ENCODE measurements at regions not wholly inside any gene's neighbourhood (a gene's known extent, or its start where the extent isn't known, plus 50 kb on each side); places are given as distances from the start of the nearest gene placed in this dataset.
A peak's percentile ranks its signal among the peaks of the same experiment; 100 is the strongest.

DNA sequence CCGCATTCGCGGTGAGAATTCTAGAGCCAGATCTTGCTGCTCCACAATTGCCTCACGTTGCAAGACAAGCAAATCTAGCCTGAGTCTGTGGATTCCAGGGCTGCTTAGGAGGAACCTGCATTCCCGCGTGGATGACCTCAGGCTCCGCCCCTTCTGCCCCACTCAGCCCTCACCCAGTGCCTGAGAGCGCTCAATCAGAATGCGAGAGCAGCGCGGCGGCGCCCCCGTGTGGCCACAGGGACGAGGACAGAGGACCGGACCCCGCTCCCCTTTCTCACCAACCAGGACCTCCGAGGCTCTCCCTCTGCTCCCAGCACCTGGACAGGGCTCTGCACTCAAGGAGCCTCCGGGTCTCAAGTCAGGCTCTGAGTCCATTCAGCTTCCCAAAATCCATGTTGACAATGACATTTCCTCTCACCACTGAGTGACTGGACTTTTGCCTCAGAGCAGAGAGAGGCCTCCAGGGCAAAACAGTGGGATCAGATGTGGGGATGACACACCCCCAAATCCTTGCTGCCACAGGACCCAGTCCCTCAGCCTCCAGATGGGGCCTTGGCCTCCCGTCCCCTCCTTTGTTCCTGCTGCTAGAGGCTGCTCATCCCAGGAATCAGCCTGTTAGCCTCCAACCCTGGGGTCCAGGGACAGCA is 52.0 kb downstream of the RPP21 start:
- H3K4me2 ChIP-seq (ENCODE audit: low read depth, low read length): peak overlapping the region; percentile 22; the same call in 1 of the 2 replicates
- no peak overlapping the region for H3K27ac ChIP-seq (ENCODE audit: low read length)
- no peaks in the 10 kb centered on the region for H3K36me3 ChIP-seq (replicated peaks; ENCODE audit: insufficient read depth, low read length)
- H3K4me3 ChIP-seq (ENCODE audit: low read length): no peak overlapping the region
- no peaks in the 10 kb centered on the region for H3K79me2 ChIP-seq (ENCODE audit: low read length)
- no peaks in the 10 kb centered on the region for H4K20me1 ChIP-seq (ENCODE audit: insufficient read depth, low read length)
- peak; percentile 70 for DNase-seq
- no peak overlapping the region for H3K9ac ChIP-seq (ENCODE audit: low read length)
- no peak for TF ChIP-seq EZH2phosphoT487 (IDR thresholded peaks at IDR 0.05; ENCODE audit: low read length)
- TF ChIP-seq EZH2 (optimal IDR thresholded peaks at IDR 0.05; ENCODE audit: low read depth, low read length): no peak
- TF ChIP-seq, protein P1, sequence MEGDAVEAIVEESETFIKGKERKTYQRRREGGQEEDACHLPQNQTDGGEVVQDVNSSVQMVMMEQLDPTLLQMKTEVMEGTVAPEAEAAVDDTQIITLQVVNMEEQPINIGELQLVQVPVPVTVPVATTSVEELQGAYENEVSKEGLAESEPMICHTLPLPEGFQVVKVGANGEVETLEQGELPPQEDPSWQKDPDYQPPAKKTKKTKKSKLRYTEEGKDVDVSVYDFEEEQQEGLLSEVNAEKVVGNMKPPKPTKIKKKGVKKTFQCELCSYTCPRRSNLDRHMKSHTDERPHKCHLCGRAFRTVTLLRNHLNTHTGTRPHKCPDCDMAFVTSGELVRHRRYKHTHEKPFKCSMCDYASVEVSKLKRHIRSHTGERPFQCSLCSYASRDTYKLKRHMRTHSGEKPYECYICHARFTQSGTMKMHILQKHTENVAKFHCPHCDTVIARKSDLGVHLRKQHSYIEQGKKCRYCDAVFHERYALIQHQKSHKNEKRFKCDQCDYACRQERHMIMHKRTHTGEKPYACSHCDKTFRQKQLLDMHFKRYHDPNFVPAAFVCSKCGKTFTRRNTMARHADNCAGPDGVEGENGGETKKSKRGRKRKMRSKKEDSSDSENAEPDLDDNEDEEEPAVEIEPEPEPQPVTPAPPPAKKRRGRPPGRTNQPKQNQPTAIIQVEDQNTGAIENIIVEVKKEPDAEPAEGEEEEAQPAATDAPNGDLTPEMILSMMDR (IDR thresholded peaks at IDR 0.05; ENCODE audit: low read length): peak; percentile 92
- H2AFZ ChIP-seq (ENCODE audit: low read length): no peak overlapping the region
- H3K9me2 ChIP-seq (replicated peaks; ENCODE audit: insufficient read depth, low read length): no peaks in the 10 kb centered on the region
- H3K4me1 ChIP-seq (ENCODE audit: low read length): no peaks in the 10 kb centered on the region
- 0 out of 2 replicates have a peak, but pooled peaks cover 18% of the 10 kb centered on the region for H3K27me3 ChIP-seq (replicated peaks; ENCODE audit: insufficient read depth, low read length)
- no peaks in the 10 kb centered on the region for H3F3A ChIP-seq (ENCODE audit: insufficient read depth, low read length)
- no peaks in the 10 kb centered on the region for H3K9me3 ChIP-seq (replicated peaks; ENCODE audit: insufficient read depth, low read length)

DNA sequence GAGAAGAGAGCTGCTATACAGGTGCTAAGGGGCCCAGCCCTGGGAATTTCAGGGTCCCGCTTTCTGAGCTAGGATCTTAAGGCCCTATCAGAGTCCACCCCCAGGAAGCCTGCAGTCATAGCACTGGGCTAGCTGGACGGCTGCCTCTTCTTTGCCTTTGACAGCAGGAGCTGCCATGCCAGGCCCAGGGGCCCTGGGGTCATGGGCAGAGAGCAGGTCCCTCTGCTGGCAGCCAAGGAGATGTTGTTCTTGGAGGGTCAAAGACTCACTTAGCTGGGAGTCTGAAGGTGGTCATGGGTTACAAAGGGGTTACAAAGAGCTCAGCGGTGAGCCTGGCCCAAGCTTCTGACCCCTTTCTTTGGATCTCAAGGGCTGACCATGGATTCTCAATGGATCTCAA is 52.7 kb downstream of the RPP21 start:
- Histone ChIP-seq H3K27me3 (replicated peaks; ENCODE audit: insufficient read depth, low read length) (0 out of 2 replicates have a peak, but pooled peaks cover 20% of the 10 kb centered on the region), H3K27ac (ENCODE audit: low read length) (no peak overlapping the region), H3K4me1 (ENCODE audit: low read length) (no peaks in the 10 kb centered on the region), H3K4me2 (ENCODE audit: low read depth, low read length) (no peak overlapping the region), H2AFZ (ENCODE audit: low read length) (no peak overlapping the region), H3K9me3 (replicated peaks; ENCODE audit: insufficient read depth, low read length) (no peaks in the 10 kb centered on the region), H3F3A (ENCODE audit: insufficient read depth, low read length) (no peaks in the 10 kb centered on the region), H3K9me2 (replicated peaks; ENCODE audit: insufficient read depth, low read length) (no peaks in the 10 kb centered on the region), H4K20me1 (ENCODE audit: insufficient read depth, low read length) (no peaks in the 10 kb centered on the region), H3K36me3 (replicated peaks; ENCODE audit: insufficient read depth, low read length) (no peaks in the 10 kb centered on the region), H3K79me2 (ENCODE audit: low read length) (no peaks in the 10 kb centered on the region), H3K4me3 (ENCODE audit: low read length) (no peak overlapping the region), H3K9ac (ENCODE audit: low read length) (no peak overlapping the region)
- DNase-seq: no peak
- TF ChIP-seq EZH2phosphoT487 (IDR thresholded peaks at IDR 0.05; ENCODE audit: low read length) (no peak), EZH2 (optimal IDR thresholded peaks at IDR 0.05; ENCODE audit: low read depth, low read length) (no peak)
- TF ChIP-seq, protein P1 (IDR thresholded peaks at IDR 0.05; ENCODE audit: low read length): no peak

DNA sequence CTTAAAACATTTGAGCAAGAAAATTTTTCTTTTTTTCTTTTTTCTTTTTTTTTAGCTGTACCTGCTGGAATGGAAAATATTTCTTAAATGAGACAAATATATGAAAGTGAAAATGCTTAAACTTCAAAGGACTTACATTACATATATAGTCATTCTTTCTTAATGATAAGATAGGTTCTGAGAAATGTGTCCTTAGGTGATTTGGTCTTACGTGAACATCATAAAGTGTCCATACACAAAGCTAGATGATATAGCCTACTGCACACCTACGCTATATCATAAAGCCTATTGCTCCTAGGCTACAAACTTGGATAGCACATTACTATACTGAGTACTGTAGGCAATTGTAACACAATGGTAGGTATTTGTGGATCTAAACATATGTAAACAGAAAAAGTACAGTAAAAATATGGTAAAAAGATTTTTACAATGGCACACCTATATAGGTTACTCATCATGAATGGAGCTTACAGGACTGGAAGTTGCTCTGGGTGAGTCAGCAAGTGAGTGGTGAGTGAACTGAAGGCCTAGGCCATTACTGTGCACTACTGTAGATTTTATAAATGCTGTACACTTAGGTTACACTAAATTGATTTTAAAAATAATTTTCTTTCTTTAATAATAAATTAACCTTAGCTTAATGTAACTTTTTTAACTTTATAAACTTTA is 54.6 kb downstream of the RPP21 start:
- TF ChIP-seq EZH2 (optimal IDR thresholded peaks at IDR 0.05; ENCODE audit: low read depth, low read length): no peak
- Histone ChIP-seq H3K9me3 (replicated peaks; ENCODE audit: insufficient read depth, low read length) (no peaks in the 10 kb centered on the region), H3K4me1 (ENCODE audit: low read length) (no peaks in the 10 kb centered on the region), H3K27ac (ENCODE audit: low read length) (no peak overlapping the region), H3F3A (ENCODE audit: insufficient read depth, low read length) (no peaks in the 10 kb centered on the region), H3K9me2 (replicated peaks; ENCODE audit: insufficient read depth, low read length) (no peaks in the 10 kb centered on the region), H3K9ac (ENCODE audit: low read length) (no peak overlapping the region), H3K79me2 (ENCODE audit: low read length) (no peaks in the 10 kb centered on the region), H3K36me3 (replicated peaks; ENCODE audit: insufficient read depth, low read length) (no peaks in the 10 kb centered on the region), H2AFZ (ENCODE audit: low read length) (no peak overlapping the region), H3K4me3 (ENCODE audit: low read length) (no peak overlapping the region), H3K4me2 (ENCODE audit: low read depth, low read length) (no peak overlapping the region), H4K20me1 (ENCODE audit: insufficient read depth, low read length) (no peaks in the 10 kb centered on the region), H3K27me3 (replicated peaks; ENCODE audit: insufficient read depth, low read length) (peaks cover 30% of the 10 kb centered on the region; the same call in 1 of the 2 replicates)
- no peak for DNase-seq

DNA sequence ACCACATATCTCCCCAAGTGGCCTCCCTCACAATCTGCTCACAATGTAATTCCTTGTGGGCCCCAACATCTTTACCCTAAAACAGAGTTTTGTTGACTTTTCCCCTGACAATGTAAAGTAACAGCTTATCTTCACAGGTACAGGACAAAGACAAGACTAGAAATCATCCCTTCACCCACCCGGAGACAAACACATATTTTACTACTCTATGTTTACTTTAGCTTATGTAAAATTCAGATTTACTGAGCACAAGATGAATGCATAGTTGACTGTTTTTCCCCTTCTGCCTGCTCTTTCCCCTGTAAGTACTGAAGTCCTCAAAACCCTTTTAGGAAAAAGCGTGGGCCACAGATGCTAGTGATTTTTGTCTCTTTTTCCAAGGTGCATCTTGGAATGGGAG is 61.0 kb downstream of the RPP21 start:
- TF ChIP-seq EZH2 (optimal IDR thresholded peaks at IDR 0.05; ENCODE audit: low read depth, low read length) (no peak), EZH2phosphoT487 (IDR thresholded peaks at IDR 0.05; ENCODE audit: low read length) (no peak)
- TF ChIP-seq, protein P1 (IDR thresholded peaks at IDR 0.05; ENCODE audit: low read length): no peak
- H3K79me2 ChIP-seq (ENCODE audit: low read length): no peaks in the 10 kb centered on the region
- H3K4me1 ChIP-seq (ENCODE audit: low read length): no peaks in the 10 kb centered on the region
- H3K36me3 ChIP-seq (replicated peaks; ENCODE audit: insufficient read depth, low read length): no peaks in the 10 kb centered on the region
- H3K9me3 ChIP-seq (replicated peaks; ENCODE audit: insufficient read depth, low read length): no peaks in the 10 kb centered on the region
- no peaks in the 10 kb centered on the region for H3F3A ChIP-seq (ENCODE audit: insufficient read depth, low read length)
- H3K4me2 ChIP-seq (ENCODE audit: low read depth, low read length): no peak overlapping the region
- H3K9ac ChIP-seq (ENCODE audit: low read length): no peak overlapping the region
- no peak overlapping the region for H3K27ac ChIP-seq (ENCODE audit: low read length)
- H2AFZ ChIP-seq (ENCODE audit: low read length): no peak overlapping the region
- no peak overlapping the region for H3K4me3 ChIP-seq (ENCODE audit: low read length)
- H3K9me2 ChIP-seq (replicated peaks; ENCODE audit: insufficient read depth, low read length): no peaks in the 10 kb centered on the region
- DNase-seq: no peak
- H4K20me1 ChIP-seq (ENCODE audit: insufficient read depth, low read length): no peaks in the 10 kb centered on the region
- H3K27me3 ChIP-seq (replicated peaks; ENCODE audit: insufficient read depth, low read length): peaks cover 62% of the 10 kb centered on the region

All from MM.1S (cell line).